ENCODE measurements at regions not wholly inside any gene's neighbourhood (a gene's known extent, or its start where the extent isn't known, plus 50 kb on each side); places are given as distances from the start of the nearest gene placed in this dataset.

DNA sequence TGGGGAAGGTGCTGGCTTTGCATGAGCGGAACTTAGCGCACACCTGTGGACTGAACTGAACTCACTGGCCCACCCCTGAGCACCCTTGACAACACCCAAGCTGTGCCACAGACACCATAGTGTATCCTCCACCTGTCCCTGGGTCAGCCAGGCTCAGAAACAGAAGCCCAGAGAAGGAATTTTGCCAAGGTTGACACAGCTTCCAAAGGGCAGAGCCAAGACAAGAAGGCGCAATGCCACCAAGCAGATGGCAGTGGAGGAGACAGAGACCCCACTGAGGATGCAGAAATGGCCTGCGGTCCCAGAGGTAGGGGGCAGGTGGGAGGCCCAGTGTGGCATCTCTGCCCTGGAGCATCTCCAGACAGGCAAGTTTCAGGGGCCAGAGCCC is 169.0 kb downstream of the ENGASE start:
- H3K9me2 ChIP-seq (ENCODE audit: insufficient read depth) = no peaks in the 10 kb centered on the region
- TF ChIP-seq EZH2phosphoT487 (IDR thresholded peaks at IDR 0.05; ENCODE audit: insufficient read depth, low read depth) (no peak), EZH2 (IDR thresholded peaks at IDR 0.05; ENCODE audit: insufficient read depth, poor library complexity, severe bottlenecking) (no peak)
- peaks cover 8% of the 10 kb centered on the region for H3K27me3 ChIP-seq (replicated peaks; ENCODE audit: insufficient read depth)
- no peaks in the 10 kb centered on the region for H3K36me3 ChIP-seq (ENCODE audit: low read depth)
- in situ Hi-C loops (cut with MboI) = no loop called here
- DNase-seq = no peak
- no peaks in the 10 kb centered on the region for H4K20me1 ChIP-seq (ENCODE audit: insufficient read depth)
- no peak overlapping the region for H3K4me3 ChIP-seq
- no peak overlapping the region for H3K4me2 ChIP-seq (ENCODE audit: unreplicated experiment)
- H3F3A ChIP-seq (ENCODE audit: insufficient read depth) = no peaks in the 10 kb centered on the region
- no peaks in the 10 kb centered on the region for H3K79me2 ChIP-seq (ENCODE audit: insufficient read depth)
- no peak overlapping the region for H2AFZ ChIP-seq
- H3K4me1 ChIP-seq (ENCODE audit: insufficient read depth) = no peaks in the 10 kb centered on the region
- WGBS, 2 experiments (ENCODE audit: low coverage in 1 of 2, low lambda C conversion rate in 2 of 2, missing lambda C conversion rate in 2 of 2) = 79 to 80% methylated on average over 4 of the region's 4 CpGs
- no peaks in the 10 kb centered on the region for H3K9me3 ChIP-seq (ENCODE audit: low read depth)
- H3K27ac ChIP-seq = no peak overlapping the region
- no peak overlapping the region for H3K9ac ChIP-seq

DNA sequence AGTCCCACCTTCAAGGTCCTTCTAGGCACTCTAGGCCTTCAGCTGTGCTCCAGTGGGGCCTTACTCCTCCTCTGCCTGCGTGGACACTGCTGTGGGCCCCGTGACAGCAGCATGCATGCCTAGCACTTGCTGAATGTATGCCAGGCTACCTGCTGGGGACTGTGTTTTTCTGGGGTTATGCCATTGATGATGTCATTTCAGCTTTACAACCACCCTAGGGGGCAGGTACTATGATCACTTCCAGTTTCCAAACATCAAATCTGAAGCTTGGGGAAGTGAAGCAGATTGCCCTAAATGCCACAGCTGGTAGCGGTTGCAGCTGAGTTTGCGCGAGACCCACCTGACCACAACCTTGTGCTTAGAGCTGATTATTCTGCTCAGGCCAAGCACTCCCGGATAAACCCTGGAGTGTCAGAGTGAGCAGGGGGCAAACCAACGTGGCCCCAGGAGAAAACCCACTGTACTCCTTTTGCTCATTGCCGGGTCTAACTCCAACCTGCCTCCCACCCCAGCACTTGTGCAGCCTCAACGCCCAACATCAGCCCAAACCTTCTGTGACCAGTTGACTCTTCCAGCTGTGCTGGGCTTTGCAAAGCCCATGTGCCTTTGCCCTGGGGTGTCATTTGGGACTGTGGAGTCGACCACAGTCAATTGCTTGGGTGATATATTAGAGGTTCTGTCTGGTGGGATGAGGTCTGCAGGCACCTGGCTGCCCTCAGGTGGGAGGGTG is 168.4 kb downstream of the ENGASE start:
- TF ChIP-seq EZH2phosphoT487 (IDR thresholded peaks at IDR 0.05; ENCODE audit: insufficient read depth, low read depth) = no peak
- no peak for TF ChIP-seq EZH2 (IDR thresholded peaks at IDR 0.05; ENCODE audit: insufficient read depth, poor library complexity, severe bottlenecking)
- Histone ChIP-seq H3K9ac (no peak overlapping the region), H3K4me1 (ENCODE audit: insufficient read depth) (no peaks in the 10 kb centered on the region), H3K27me3 (replicated peaks; ENCODE audit: insufficient read depth) (peaks cover 14% of the 10 kb centered on the region), H3K79me2 (ENCODE audit: insufficient read depth) (no peaks in the 10 kb centered on the region), H3K4me2 (ENCODE audit: unreplicated experiment) (no peak overlapping the region), H3K9me2 (ENCODE audit: insufficient read depth) (no peaks in the 10 kb centered on the region), H2AFZ (no peak overlapping the region), H4K20me1 (ENCODE audit: insufficient read depth) (no peaks in the 10 kb centered on the region), H3K27ac (no peak overlapping the region), H3K4me3 (no peak overlapping the region), H3K36me3 (ENCODE audit: low read depth) (no peaks in the 10 kb centered on the region), H3F3A (ENCODE audit: insufficient read depth) (no peaks in the 10 kb centered on the region), H3K9me3 (ENCODE audit: low read depth) (no peaks in the 10 kb centered on the region)
- in situ Hi-C loops (cut with MboI) = no loop called here
- DNase-seq = no peak
- 30 to 36% methylated on average over 10 of the region's 10 CpGs for WGBS, 2 experiments (ENCODE audit: low coverage in 1 of 2, low lambda C conversion rate in 2 of 2, missing lambda C conversion rate in 2 of 2)

DNA sequence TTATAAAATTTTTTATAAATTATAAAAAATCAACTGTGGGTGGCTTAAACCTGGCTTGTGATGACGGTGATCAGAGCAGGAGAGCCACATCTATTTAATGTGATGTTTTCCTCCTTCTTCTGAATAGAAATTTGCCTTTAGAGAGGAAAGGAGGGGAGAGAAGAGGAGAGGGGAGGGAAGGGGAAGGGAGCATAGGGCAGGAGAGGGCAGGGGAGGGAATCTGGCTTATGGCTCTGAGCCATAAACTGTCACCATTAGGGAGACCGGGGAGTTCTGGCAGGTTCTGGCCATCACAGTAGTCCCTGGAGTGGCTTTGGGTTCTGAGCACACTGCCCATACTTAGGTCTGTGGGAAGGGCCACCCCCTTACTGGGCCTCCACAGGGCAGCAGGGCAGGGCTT is 167.8 kb downstream of the ENGASE start:
- Histone ChIP-seq H3K79me2 (ENCODE audit: insufficient read depth) (no peaks in the 10 kb centered on the region), H2AFZ (no peak overlapping the region), H3K4me2 (ENCODE audit: unreplicated experiment) (no peak overlapping the region), H3K4me1 (ENCODE audit: insufficient read depth) (no peaks in the 10 kb centered on the region), H3K9ac (no peak overlapping the region), H3K36me3 (ENCODE audit: low read depth) (no peaks in the 10 kb centered on the region), H4K20me1 (ENCODE audit: insufficient read depth) (no peaks in the 10 kb centered on the region), H3K9me3 (ENCODE audit: low read depth) (no peaks in the 10 kb centered on the region), H3K27me3 (replicated peaks; ENCODE audit: insufficient read depth) (peaks cover 10% of the 10 kb centered on the region), H3K27ac (no peak overlapping the region), H3K4me3 (no peak overlapping the region), H3F3A (ENCODE audit: insufficient read depth) (no peaks in the 10 kb centered on the region), H3K9me2 (ENCODE audit: insufficient read depth) (no peaks in the 10 kb centered on the region)
- TF ChIP-seq EZH2 (IDR thresholded peaks at IDR 0.05; ENCODE audit: insufficient read depth, poor library complexity, severe bottlenecking) (no peak), EZH2phosphoT487 (IDR thresholded peaks at IDR 0.05; ENCODE audit: insufficient read depth, low read depth) (no peak)
- 3 to 17% methylated on average over 2 of the region's 2 CpGs for WGBS, 2 experiments (ENCODE audit: low coverage in 1 of 2, low lambda C conversion rate in 2 of 2, missing lambda C conversion rate in 2 of 2)
- in situ Hi-C loops (cut with MboI) = no loop called here
- no peak for DNase-seq

DNA sequence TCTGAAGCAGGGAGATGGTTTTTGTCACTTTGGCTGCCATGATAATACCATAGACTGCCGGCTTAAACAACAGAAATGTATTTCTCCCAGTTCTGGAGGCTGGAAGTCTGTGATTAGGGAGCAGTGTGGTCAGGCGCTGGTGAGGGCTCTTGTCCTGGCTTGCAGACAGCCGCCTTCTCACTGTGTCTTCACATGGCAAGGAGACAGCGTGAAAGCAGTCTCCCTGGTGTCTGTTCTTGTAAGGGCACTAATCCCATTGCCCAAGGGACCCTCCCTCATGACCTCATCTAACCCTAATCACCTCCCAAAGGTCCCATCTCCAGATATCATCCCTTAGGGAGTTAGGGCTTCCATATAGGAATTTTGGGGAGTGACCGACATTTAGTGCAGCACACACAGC is 167.0 kb downstream of the ENGASE start:
- TF ChIP-seq EZH2phosphoT487 (IDR thresholded peaks at IDR 0.05; ENCODE audit: insufficient read depth, low read depth) (no peak), EZH2 (IDR thresholded peaks at IDR 0.05; ENCODE audit: insufficient read depth, poor library complexity, severe bottlenecking) (no peak)
- Histone ChIP-seq H3K9me2 (ENCODE audit: insufficient read depth) (no peaks in the 10 kb centered on the region), H3K27ac (no peak overlapping the region), H3K4me2 (ENCODE audit: unreplicated experiment) (no peak overlapping the region), H2AFZ (no peak overlapping the region), H3K36me3 (ENCODE audit: low read depth) (no peaks in the 10 kb centered on the region), H4K20me1 (ENCODE audit: insufficient read depth) (no peaks in the 10 kb centered on the region), H3K27me3 (replicated peaks; ENCODE audit: insufficient read depth) (peaks cover 9% of the 10 kb centered on the region), H3K9ac (no peak overlapping the region), H3F3A (ENCODE audit: insufficient read depth) (no peaks in the 10 kb centered on the region), H3K79me2 (ENCODE audit: insufficient read depth) (no peaks in the 10 kb centered on the region), H3K9me3 (ENCODE audit: low read depth) (no peaks in the 10 kb centered on the region), H3K4me3 (no peak overlapping the region), H3K4me1 (ENCODE audit: insufficient read depth) (no peaks in the 10 kb centered on the region)
- in situ Hi-C loops (cut with MboI) = no loop called here
- DNase-seq = no peak
- WGBS, 2 experiments (ENCODE audit: low coverage in 1 of 2, low lambda C conversion rate in 2 of 2, missing lambda C conversion rate in 2 of 2) = 47 to 52% methylated on average over 5 of the region's 5 CpGs

Data from GM23248 (cell line).